ENCODE measurements at regions not wholly inside any gene's neighbourhood (a gene's known extent, or its start where the extent isn't known, plus 50 kb on each side); places are given as distances from the start of the nearest gene placed in this dataset.

- no peak for TF ChIP-seq SUZ12 (IDR thresholded peaks at IDR 0.05; ENCODE audit: extremely low read depth, insufficient read depth, insufficient read length)
- no peak for TF ChIP-seq YY1 (IDR thresholded peaks at IDR 0.05; ENCODE audit: insufficient read depth, insufficient read length)
- TF ChIP-seq ZNF274 (IDR thresholded peaks at IDR 0.05; ENCODE audit: low read depth, low read length), result no peak
These were observed 105.0 kb upstream of the CCDC150 start for GRCh38 chr2:196534495-196534894.

GRCh38 chr2:196535061-196535460 is 104.5 kb upstream of the CCDC150 start:
- TF ChIP-seq SUZ12 (IDR thresholded peaks at IDR 0.05; ENCODE audit: extremely low read depth, insufficient read depth, insufficient read length) (no peak), YY1 (IDR thresholded peaks at IDR 0.05; ENCODE audit: insufficient read depth, insufficient read length) (no peak), ZNF274 (IDR thresholded peaks at IDR 0.05; ENCODE audit: low read depth, low read length) (no peak)
- DNase-seq (ENCODE audit: low read depth, low spot score), result no peak
- H3K27me3 ChIP-seq (ENCODE audit: insufficient read depth, insufficient read length), result no peaks in the 10 kb centered on the region

More at GRCh38 chr2:196534495-196534894, 105.0 kb upstream of the CCDC150 start:
- no peaks in the 10 kb centered on the region for H3K27me3 ChIP-seq (ENCODE audit: insufficient read depth, insufficient read length)
- H3K9ac ChIP-seq (ENCODE audit: insufficient read length, low read depth), result no peak overlapping the region
- no peaks in the 10 kb centered on the region for H3K4me1 ChIP-seq (ENCODE audit: insufficient read depth, insufficient read length)
- H3K9me3 ChIP-seq (ENCODE audit: insufficient read depth, low read length), result no peaks in the 10 kb centered on the region
- DNase-seq (ENCODE audit: low read depth, low spot score), result no peak
- H3K36me3 ChIP-seq (ENCODE audit: insufficient read depth, insufficient read length, low read length), result no peaks in the 10 kb centered on the region
- no peak overlapping the region for H3K4me3 ChIP-seq (ENCODE audit: insufficient read length, low read depth)

GRCh38 chr2:196535742-196536141 is 103.8 kb upstream of the CCDC150 start:
- TF ChIP-seq SUZ12 (IDR thresholded peaks at IDR 0.05; ENCODE audit: extremely low read depth, insufficient read depth, insufficient read length), result no peak
- no peak for TF ChIP-seq YY1 (IDR thresholded peaks at IDR 0.05; ENCODE audit: insufficient read depth, insufficient read length)
- no peak for TF ChIP-seq ZNF274 (IDR thresholded peaks at IDR 0.05; ENCODE audit: low read depth, low read length)
- Histone ChIP-seq H3K27me3 (ENCODE audit: insufficient read depth, insufficient read length) (no peaks in the 10 kb centered on the region), H3K9ac (ENCODE audit: insufficient read length, low read depth) (no peak overlapping the region), H3K36me3 (ENCODE audit: insufficient read depth, insufficient read length, low read length) (no peaks in the 10 kb centered on the region), H3K9me3 (ENCODE audit: insufficient read depth, low read length) (no peaks in the 10 kb centered on the region), H3K4me1 (ENCODE audit: insufficient read depth, insufficient read length) (no peaks in the 10 kb centered on the region), H3K4me3 (ENCODE audit: insufficient read length, low read depth) (no peak overlapping the region)
- no peak for DNase-seq (ENCODE audit: low read depth, low spot score)

More at GRCh38 chr2:196535061-196535460, 104.5 kb upstream of the CCDC150 start:
- Histone ChIP-seq H3K4me3 (ENCODE audit: insufficient read length, low read depth) (no peak overlapping the region), H3K4me1 (ENCODE audit: insufficient read depth, insufficient read length) (no peaks in the 10 kb centered on the region), H3K9ac (ENCODE audit: insufficient read length, low read depth) (no peak overlapping the region), H3K9me3 (ENCODE audit: insufficient read depth, low read length) (no peaks in the 10 kb centered on the region), H3K36me3 (ENCODE audit: insufficient read depth, insufficient read length, low read length) (no peaks in the 10 kb centered on the region)

GRCh38 chr2:196537311-196537710 is 102.2 kb upstream of the CCDC150 start:
- TF ChIP-seq SUZ12 (IDR thresholded peaks at IDR 0.05; ENCODE audit: extremely low read depth, insufficient read depth, insufficient read length) (no peak), YY1 (IDR thresholded peaks at IDR 0.05; ENCODE audit: insufficient read depth, insufficient read length) (no peak), ZNF274 (IDR thresholded peaks at IDR 0.05; ENCODE audit: low read depth, low read length) (no peak)
- H3K9ac ChIP-seq (ENCODE audit: insufficient read length, low read depth), result no peak overlapping the region

GRCh38 chr2:196538189-196538588 is 101.3 kb upstream of the CCDC150 start:
- no peak overlapping the region for H3K9ac ChIP-seq (ENCODE audit: insufficient read length, low read depth)
- no peaks in the 10 kb centered on the region for H3K9me3 ChIP-seq (ENCODE audit: insufficient read depth, low read length)
- no peaks in the 10 kb centered on the region for H3K4me1 ChIP-seq (ENCODE audit: insufficient read depth, insufficient read length)
- no peaks in the 10 kb centered on the region for H3K36me3 ChIP-seq (ENCODE audit: insufficient read depth, insufficient read length, low read length)
- no peak for DNase-seq (ENCODE audit: low read depth, low spot score)
- TF ChIP-seq SUZ12 (IDR thresholded peaks at IDR 0.05; ENCODE audit: extremely low read depth, insufficient read depth, insufficient read length), result no peak
- TF ChIP-seq ZNF274 (IDR thresholded peaks at IDR 0.05; ENCODE audit: low read depth, low read length), result no peak
- no peak for TF ChIP-seq YY1 (IDR thresholded peaks at IDR 0.05; ENCODE audit: insufficient read depth, insufficient read length)
- H3K4me3 ChIP-seq (ENCODE audit: insufficient read length, low read depth), result no peak overlapping the region
- H3K27me3 ChIP-seq (ENCODE audit: insufficient read depth, insufficient read length), result no peaks in the 10 kb centered on the region

More at GRCh38 chr2:196537311-196537710, 102.2 kb upstream of the CCDC150 start:
- Histone ChIP-seq H3K36me3 (ENCODE audit: insufficient read depth, insufficient read length, low read length) (no peaks in the 10 kb centered on the region), H3K4me1 (ENCODE audit: insufficient read depth, insufficient read length) (no peaks in the 10 kb centered on the region), H3K4me3 (ENCODE audit: insufficient read length, low read depth) (no peak overlapping the region), H3K9me3 (ENCODE audit: insufficient read depth, low read length) (no peaks in the 10 kb centered on the region), H3K27me3 (ENCODE audit: insufficient read depth, insufficient read length) (no peaks in the 10 kb centered on the region)
- no peak for DNase-seq (ENCODE audit: low read depth, low spot score)

GRCh38 chr2:196538646-196539045 is 100.9 kb upstream of the CCDC150 start:
- no peak for TF ChIP-seq ZNF274 (IDR thresholded peaks at IDR 0.05; ENCODE audit: low read depth, low read length)
- no peak for TF ChIP-seq YY1 (IDR thresholded peaks at IDR 0.05; ENCODE audit: insufficient read depth, insufficient read length)
- no peak for TF ChIP-seq SUZ12 (IDR thresholded peaks at IDR 0.05; ENCODE audit: extremely low read depth, insufficient read depth, insufficient read length)
- H3K9ac ChIP-seq (ENCODE audit: insufficient read length, low read depth), result no peak overlapping the region

GRCh38 chr2:196544906-196545433 is 94.5 kb upstream of the CCDC150 start:
- Histone ChIP-seq H3K4me1 (ENCODE audit: insufficient read depth, insufficient read length) (no peaks in the 10 kb centered on the region), H3K9ac (ENCODE audit: insufficient read length, low read depth) (no peak overlapping the region), H3K4me3 (ENCODE audit: insufficient read length, low read depth) (no peak overlapping the region), H3K9me3 (ENCODE audit: insufficient read depth, low read length) (no peaks in the 10 kb centered on the region), H3K27me3 (ENCODE audit: insufficient read depth, insufficient read length) (no peaks in the 10 kb centered on the region), H3K36me3 (ENCODE audit: insufficient read depth, insufficient read length, low read length) (no peaks in the 10 kb centered on the region)
- DNase-seq (ENCODE audit: low read depth, low spot score), result no peak
- TF ChIP-seq YY1 (IDR thresholded peaks at IDR 0.05; ENCODE audit: insufficient read depth, insufficient read length) (no peak), ZNF274 (IDR thresholded peaks at IDR 0.05; ENCODE audit: low read depth, low read length) (no peak), SUZ12 (IDR thresholded peaks at IDR 0.05; ENCODE audit: extremely low read depth, insufficient read depth, insufficient read length) (no peak)

More at GRCh38 chr2:196538646-196539045, 100.9 kb upstream of the CCDC150 start:
- no peaks in the 10 kb centered on the region for H3K36me3 ChIP-seq (ENCODE audit: insufficient read depth, insufficient read length, low read length)
- no peak overlapping the region for H3K4me3 ChIP-seq (ENCODE audit: insufficient read length, low read depth)
- no peaks in the 10 kb centered on the region for H3K27me3 ChIP-seq (ENCODE audit: insufficient read depth, insufficient read length)
- no peak for DNase-seq (ENCODE audit: low read depth, low spot score)
- H3K4me1 ChIP-seq (ENCODE audit: insufficient read depth, insufficient read length), result no peaks in the 10 kb centered on the region
- H3K9me3 ChIP-seq (ENCODE audit: insufficient read depth, low read length), result no peaks in the 10 kb centered on the region
